Ishikawa (cell line): ENCODE measurements at regions not wholly inside any gene's neighbourhood (a gene's known extent, or its start where the extent isn't known, plus 50 kb on each side); places are given as distances from the start of the nearest gene placed in this dataset.

Source experiments
- EGR1 ChIP-seq: IDR thresholded peaks from 2 replicates; pipeline ENCODE4 v1.6.1; 2012
- EP300 ChIP-seq: IDR thresholded peaks from 2 replicates; pipeline ENCODE4 v1.6.1; 2012; ENCODE audit warnings: borderline replicate concordance
- FOXM1 ChIP-seq: IDR thresholded peaks from 2 replicates; pipeline ENCODE4 v1.6.1; 2012; ENCODE audit warnings: low read depth, borderline replicate concordance
- NFIC ChIP-seq: IDR thresholded peaks from 2 replicates; pipeline ENCODE4 v1.6.1; 2012
- RAD21 ChIP-seq: IDR thresholded peaks from 2 replicates; pipeline ENCODE4 v1.6.1; 2012; ENCODE audit warnings: low read depth
- TCF12 ChIP-seq: IDR thresholded peaks from 2 replicates; pipeline ENCODE4 v1.6.1; 2012; ENCODE audit warnings: low read depth
- YY1 ChIP-seq: IDR thresholded peaks from 2 replicates; pipeline ENCODE4 v1.6.1; 2012; ENCODE audit warnings: low read depth
- ZBTB7A ChIP-seq: IDR thresholded peaks from 2 replicates; pipeline ENCODE4 v1.6.1; 2012; ENCODE audit warnings: low read depth
- TF ChIP-seq, protein P1 (sequence below): IDR thresholded peaks from 2 replicates; pipeline ENCODE4 v1.6.1; 2012; ENCODE audit warnings: low read depth, mild to moderate bottlenecking
- TF ChIP-seq, protein P2 (sequence below): IDR thresholded peaks from 2 replicates; pipeline ENCODE4 v1.6.1; 2012
- TF ChIP-seq, protein P3 (sequence below): IDR thresholded peaks from 2 replicates; pipeline ENCODE4 v1.6.1; 2012

DNA sequence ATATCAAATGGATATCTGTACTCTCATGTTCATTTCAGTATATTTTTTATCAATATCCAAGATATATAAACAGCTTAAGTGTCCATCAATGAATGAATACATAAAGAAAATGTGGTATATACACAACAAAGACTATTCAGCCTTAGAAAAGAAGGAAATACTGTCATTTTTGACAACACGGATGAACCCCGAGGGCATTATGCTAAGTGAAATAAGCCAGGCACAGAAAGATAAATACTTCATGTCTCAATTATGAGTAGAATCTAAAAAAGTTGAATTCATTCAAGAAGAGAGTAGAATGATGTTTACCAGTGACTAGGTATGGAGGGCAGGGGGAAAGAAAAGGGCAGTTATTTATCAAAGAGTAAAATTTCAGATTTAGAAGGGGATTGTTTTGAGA lies 949.8 kb upstream of the TYRP1 start:
- no peak for TF ChIP-seq ZBTB7A
- TF ChIP-seq RAD21: no peak
- TF ChIP-seq EGR1: no peak
- no peak for TF ChIP-seq EP300
- TF ChIP-seq, protein P1, sequence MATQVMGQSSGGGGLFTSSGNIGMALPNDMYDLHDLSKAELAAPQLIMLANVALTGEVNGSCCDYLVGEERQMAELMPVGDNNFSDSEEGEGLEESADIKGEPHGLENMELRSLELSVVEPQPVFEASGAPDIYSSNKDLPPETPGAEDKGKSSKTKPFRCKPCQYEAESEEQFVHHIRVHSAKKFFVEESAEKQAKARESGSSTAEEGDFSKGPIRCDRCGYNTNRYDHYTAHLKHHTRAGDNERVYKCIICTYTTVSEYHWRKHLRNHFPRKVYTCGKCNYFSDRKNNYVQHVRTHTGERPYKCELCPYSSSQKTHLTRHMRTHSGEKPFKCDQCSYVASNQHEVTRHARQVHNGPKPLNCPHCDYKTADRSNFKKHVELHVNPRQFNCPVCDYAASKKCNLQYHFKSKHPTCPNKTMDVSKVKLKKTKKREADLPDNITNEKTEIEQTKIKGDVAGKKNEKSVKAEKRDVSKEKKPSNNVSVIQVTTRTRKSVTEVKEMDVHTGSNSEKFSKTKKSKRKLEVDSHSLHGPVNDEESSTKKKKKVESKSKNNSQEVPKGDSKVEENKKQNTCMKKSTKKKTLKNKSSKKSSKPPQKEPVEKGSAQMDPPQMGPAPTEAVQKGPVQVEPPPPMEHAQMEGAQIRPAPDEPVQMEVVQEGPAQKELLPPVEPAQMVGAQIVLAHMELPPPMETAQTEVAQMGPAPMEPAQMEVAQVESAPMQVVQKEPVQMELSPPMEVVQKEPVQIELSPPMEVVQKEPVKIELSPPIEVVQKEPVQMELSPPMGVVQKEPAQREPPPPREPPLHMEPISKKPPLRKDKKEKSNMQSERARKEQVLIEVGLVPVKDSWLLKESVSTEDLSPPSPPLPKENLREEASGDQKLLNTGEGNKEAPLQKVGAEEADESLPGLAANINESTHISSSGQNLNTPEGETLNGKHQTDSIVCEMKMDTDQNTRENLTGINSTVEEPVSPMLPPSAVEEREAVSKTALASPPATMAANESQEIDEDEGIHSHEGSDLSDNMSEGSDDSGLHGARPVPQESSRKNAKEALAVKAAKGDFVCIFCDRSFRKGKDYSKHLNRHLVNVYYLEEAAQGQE: no peak
- no peak for TF ChIP-seq NFIC
- TF ChIP-seq, protein P2, sequence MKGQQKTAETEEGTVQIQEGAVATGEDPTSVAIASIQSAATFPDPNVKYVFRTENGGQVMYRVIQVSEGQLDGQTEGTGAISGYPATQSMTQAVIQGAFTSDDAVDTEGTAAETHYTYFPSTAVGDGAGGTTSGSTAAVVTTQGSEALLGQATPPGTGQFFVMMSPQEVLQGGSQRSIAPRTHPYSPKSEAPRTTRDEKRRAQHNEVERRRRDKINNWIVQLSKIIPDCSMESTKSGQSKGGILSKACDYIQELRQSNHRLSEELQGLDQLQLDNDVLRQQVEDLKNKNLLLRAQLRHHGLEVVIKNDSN: no peak
- TF ChIP-seq TCF12: no peak
- TF ChIP-seq YY1: no peak
- no peak for TF ChIP-seq FOXM1
- TF ChIP-seq, protein P3, sequence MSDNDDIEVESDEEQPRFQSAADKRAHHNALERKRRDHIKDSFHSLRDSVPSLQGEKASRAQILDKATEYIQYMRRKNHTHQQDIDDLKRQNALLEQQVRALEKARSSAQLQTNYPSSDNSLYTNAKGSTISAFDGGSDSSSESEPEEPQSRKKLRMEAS: no peak
